ENCODE measurements at regions not wholly inside any gene's neighbourhood (a gene's known extent, or its start where the extent isn't known, plus 50 kb on each side); places are given as distances from the start of the nearest gene placed in this dataset.

DNA sequence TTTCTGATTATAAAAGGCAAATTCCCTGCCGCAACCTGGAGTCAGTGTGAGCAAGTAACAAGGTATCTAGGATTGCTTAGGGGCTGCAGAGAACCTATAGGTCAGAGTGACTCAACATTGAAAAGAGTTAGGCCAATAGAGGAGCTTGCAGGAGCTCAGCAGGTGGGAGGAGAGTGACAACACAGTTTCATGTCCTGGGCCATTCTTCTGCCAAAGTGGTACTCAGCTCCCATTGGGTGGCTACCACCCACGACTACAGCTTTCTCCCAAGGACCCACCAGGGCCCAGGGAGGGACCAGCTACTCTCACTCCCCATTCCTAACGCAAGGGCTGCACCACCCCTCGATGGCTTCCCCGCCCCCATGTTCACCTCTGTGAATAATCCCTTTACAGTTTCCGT is 86.7 kb upstream of the SPATA31C2 start:
- DNase-seq, result no peak

DNA sequence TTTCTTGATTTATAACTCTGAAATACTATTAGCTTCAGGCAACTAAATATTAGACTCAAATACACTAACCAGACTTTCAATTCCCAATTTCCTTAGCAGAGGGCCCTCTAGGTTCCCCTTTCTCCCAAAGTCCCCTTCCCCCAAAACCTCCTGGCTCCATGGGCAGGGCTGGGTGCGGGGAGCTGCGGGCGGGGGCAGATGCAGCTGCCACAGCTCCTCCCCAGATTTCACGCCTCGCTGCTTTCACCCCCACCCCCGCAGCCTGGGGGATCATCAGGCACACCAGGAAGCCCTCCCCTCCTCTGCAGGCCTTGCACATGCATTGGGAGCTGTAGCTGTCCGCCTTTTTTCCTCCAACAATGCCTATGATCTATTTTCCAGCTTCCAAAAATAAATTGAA is 82.8 kb upstream of the SPATA31C2 start:
- no peak for DNase-seq

DNA sequence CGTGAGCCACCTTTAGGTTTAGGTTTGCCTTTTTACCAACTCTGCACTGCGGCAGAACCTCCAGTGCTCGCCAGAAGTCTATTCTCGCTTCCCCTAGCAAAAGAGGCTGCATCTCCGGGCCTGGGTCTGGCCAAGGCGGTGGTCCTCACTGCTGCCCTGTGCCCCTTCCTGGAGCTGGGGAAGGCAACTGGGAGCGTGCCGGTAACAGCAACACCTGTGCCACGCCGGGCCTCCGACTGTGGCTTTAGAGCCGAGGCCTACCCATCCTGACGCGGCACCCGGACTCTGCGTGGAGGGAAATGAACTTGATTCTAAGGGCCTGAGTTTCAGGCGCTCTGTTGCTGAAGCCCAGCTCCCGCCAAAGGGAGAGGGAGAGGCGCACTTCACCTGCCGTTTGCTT is 82.4 kb upstream of the SPATA31C2 start:
- no peak for DNase-seq

DNA sequence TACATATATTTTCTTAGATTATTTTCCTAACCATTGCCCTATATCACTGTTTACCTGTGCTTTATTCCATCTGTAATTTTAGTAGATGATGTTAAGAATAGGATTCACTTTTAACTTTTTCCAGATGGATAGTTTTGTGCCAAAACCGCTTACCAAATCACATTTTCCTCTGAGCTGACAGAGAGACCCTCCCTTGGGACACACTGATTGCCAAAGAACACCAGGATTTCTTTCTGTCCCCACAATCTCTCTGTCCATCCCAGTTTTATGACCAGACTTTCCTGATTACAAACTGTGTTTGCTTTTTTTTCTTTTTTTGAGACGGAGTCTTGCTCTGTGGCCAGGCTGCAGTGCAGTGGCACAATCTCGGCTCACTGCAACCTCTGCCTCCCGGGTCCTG is 81.3 kb upstream of the SPATA31C2 start:
- DNase-seq, result no peak

DNA sequence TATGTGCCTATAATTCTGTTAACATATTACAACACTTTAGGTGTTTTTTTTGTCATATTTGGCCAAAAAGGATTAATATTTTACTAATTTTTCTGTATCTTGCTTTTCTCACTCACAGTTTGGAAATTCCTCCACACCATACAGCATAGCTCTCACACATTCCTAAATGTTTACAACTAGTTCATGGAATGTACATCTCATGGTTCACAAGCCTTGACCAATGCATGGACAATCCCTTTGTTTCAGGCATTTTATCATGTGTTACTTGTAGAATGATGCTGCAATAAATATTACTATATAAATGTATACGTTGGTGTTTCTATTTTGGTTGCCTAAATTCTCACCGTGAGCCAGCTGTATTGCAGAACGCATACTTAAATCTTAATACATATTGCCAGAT is 80.5 kb upstream of the SPATA31C2 start:
- no peak for DNase-seq

DNA sequence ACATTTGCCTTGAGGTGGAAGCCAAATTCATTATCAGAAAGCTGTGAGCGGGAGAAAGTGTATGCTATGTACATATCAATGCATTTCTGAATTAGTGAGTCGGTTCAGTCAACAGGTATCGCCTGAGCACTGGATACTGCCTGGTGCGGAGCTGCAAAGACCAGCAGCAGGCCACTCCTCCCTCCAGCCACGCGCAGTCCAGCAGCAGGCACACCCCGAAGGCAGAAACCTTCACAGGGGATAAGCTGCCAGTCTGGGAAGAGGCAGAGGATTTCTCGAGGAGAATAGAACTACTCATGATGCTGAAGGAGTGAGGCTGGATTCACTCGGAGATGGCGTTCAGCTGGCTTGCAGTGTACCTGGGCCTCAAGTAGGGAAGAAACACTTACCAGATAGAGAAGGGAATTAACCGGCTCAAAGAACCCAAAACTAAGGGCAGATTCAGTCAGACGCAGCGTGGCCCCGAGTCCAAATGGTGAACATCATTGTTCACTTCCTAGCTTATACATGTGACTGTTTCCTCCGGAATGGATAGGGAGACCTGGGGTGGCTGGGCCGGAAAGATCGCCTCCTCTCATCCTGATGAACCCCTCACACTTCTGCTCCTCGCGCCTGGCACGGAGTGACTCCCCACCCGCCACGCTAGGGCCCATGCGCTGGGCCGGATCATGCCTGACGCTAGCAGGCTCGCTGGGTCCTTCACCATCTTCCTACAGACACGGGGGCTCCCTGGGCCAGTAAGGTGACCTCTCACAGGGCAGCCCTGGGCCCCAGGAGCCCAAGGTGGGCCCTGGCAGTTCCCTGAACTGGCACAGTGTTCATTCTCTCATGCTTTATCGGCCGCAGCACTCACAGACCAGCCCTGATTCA is 78.1 kb upstream of the SPATA31C2 start:
- DNase-seq, result no peak

DNA sequence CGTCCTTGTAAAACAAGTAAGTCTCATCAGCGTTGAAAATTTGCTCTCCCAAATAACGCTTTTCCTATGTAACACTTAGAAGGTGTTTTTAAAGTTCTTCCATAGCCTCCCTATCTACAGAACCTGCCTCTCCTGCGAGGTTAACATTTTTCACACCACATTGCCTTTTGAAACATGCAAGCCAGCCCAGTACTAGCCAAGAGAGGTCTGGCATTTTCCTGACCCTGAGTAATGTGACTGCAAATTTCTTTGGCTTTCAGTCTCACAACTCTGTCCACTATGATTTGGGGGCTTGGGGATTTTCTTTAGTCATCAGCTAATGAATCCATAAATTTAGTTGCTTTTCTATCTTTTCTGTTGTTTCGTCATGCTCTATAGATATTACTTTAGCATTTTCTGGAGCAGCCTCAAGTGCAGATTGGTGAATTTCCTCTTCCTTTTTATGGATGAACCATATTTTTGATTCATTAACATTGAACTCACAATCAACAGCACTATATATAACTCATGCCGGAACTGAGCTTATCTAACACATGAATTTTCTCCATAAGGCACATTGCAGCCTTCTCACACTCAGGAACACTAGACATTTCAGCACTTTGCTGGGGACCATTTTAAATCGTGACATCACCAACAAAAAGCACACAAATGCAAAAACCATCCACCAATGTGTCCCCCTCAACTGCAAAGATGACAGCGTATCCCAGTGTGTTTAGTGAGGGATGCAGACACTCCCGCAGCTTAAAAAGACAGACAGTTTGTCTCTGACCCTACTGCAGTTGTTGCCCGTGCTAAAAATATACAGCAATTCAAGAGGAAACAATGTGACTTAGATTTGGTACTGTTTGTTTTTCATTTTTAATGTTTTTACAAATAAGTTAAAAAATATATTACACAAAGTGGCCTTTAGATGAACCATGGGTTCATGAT is 77.2 kb upstream of the SPATA31C2 start:
- DNase-seq, result no peak

DNA sequence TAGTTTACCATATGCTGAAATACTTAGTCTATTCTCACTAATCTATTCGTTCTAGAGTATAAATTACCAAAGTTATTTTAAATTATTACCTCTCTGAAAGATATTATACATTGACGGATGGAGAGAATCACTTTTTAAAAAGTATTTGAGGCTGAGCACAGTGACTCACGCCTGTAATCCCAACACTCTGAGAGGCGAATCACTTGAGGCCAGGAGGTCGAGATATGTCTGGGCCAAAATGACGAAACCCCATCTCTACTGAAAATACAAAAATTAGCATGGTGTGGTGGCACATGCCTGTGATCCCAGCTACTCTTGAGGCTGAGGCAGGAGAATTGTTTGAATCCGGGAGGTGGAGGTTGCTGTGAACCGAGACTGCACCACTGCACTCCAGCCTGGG is 64.0 kb upstream of the SPATA31C2 start:
- no peak for DNase-seq

DNA sequence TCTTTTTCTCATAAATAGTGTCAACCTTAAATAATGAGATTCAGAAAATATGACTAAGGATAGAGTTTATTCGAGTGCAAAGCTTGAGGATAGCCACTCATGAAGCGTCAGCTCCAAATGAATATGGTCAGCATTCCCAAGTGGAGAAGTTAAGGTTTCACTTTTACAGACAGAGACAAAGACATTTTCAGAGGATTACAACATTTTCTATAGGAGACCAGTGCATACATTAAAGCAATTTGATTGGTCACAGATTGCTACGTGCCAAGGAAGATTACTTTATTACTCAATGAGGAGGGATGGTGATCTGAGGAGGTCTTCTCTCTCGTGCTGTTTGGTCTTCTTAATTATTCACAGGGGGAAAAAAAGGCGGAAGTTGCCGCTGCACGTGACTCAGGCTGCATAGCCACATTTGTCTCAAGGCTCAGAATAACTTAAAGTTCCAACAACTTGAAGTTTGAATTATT is 60.1 kb upstream of the SPATA31C2 start:
- no peak for DNase-seq

DNA sequence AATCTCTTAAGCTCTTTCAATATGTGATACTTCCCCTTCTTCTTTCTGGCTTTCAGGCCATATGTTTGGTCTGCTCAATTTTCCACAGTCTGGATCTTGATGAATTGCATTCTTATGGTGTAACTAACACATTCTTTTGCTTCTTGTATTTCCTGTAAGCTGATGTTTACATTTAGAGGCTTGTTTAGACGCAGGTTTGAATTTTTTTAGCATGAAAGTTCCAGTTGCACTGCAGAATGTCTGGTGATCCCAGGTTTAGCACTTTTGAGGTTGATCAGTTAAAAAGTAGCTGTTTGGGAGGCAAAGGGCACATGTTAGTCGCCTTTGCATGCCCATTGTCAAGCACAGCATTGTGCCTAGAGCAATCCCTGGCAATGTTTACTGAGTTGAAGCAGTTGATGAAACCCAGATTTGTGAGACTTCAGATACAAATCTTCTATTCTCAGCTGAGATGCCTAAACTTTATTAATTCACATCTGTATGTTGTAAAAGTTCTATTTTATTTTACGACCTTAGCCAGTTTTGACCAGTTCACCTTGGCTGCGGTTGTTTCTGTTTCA is 59.6 kb upstream of the SPATA31C2 start:
- no peak for DNase-seq

DNA sequence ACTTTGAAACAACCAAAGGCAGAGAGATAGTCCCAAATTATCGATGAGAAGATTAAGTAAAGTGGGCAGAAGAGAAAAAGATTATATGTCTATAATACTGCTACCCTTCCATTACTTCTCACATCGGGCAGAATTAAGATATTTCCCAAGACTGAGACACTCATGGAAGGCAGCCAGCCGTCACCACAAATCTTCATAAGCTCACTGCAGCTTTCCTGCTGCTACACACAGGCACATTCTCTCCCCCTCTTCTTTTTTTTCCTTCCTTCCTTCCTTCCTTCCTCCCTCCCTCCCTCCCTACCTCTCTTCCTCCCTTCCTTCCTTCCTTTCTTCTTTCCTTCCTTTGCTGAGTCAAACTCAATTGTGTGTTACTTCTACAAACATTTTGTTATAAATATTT is 58.7 kb upstream of the SPATA31C2 start:
- DNase-seq, result no peak

DNA sequence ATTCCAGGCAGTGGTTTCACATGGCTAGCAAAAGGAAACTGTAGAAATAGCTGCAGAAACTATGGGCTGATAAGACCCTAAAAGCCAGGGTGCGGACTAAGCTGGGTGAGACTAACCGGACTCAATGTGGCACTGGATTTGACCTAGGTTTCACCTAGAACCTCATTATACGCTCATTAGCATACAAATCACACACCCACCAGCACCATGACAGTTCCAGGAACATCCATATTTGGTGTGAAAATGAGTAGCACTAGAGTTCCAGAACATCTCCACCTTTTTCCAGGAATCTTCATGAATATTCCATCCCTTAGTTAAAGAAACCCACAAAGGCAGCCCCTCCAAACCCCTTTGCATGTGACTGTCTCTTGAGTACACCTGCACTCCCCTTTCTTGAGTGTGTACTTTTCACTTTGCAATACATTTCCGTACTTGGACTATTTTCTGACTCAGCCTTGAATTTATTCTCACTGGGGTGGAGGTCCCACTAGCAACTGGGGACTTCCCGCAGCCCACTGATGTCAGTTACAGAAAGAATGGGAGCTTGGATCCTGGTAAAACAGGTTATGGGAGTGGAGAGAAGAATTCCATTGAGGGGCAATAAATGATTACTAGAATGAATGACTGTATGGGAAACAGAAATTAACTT is 58.0 kb upstream of the SPATA31C2 start:
- DNase-seq, result no peak

DNA sequence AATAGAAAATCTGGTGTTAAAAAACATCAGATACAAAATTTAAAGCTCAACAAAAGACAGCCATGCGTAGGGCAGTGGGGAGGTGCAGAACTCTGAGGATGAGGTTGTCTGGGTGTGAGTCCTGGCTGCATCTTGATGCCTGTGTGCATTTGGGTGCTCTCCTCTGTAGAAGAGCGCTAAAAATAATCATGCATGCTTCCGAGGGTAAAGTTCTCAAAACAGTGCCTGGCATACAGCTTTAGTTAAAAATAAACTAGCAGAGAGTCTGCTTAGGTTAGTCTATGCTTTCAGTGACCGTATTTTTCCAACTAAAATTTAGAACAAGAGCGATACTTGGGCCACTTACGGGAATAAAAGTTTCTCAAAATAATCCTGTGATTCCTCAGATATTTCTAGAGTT is 55.5 kb upstream of the SPATA31C2 start:
- DNase-seq, result no peak

DNA sequence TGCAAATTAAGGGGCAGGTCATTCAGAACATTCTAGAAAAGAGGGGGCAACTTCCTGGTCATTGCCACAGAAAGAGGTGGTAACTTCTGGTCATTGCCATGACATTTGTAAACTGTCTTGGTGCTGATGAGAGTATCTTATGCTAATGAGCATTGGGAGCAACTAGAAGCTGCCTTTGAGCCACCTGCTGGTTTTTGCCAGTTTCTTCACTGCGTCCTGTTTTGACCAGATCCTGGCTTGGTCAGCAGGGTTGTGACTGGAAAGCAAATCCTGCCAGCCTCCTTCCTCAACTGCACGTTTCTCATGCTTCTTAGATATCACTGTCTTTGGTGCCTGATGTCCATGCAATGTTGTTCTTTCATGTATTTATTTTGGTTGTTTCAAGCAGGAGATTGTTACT is 53.2 kb upstream of the SPATA31C2 start:
- no peak for DNase-seq

DNA sequence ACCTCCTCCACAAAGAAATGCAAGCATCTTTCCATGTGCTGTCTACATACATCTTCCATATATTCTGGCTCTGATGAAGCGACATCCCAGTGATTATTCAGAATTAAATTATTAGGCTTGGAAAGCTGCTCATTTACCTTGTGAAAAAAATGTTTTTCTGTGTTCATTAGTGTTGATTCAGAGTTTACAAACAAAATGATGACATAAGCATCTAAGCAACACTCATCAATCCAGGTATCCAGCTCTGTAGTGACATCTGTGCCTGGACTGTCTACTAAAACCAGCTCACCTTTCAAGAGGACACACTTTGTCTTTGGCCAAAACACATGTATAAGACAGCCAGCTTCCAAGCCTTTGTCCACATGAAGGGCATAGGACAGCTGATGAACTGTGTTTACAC is 51.1 kb upstream of the SPATA31C2 start:
- DNase-seq, result no peak

Measured in CD4-positive, alpha-beta T cell treated with Interleukin-6 for 4 hours (primary cell).